Frontal cortex (tissue), 3 donors: ENCODE measurements at regions not wholly inside any gene's neighbourhood (a gene's known extent, or its start where the extent isn't known, plus 50 kb on each side); places are given as distances from the start of the nearest gene placed in this dataset.
"Not testable (repeated sequence)": the region's sequence is repeated elsewhere in the genome, so short reads cannot be mapped to it uniquely, and the experiment has no call there.

ENCODE experiments used
- DNase-seq, 2 donors: peaks; one replicate each; pipeline ENCODE4 v3.0.0; 2012; ENCODE audit warnings: low spot score in 2 of 2
- FAIRE-seq: peaks from 2 replicates; lab custom pipeline; 2012; peaks lifted over from hg19 to GRCh38; lab: Jason Lieb, UNC
- donor health status: control.
- donor health status: control.
- donor health status: control.

DNA sequence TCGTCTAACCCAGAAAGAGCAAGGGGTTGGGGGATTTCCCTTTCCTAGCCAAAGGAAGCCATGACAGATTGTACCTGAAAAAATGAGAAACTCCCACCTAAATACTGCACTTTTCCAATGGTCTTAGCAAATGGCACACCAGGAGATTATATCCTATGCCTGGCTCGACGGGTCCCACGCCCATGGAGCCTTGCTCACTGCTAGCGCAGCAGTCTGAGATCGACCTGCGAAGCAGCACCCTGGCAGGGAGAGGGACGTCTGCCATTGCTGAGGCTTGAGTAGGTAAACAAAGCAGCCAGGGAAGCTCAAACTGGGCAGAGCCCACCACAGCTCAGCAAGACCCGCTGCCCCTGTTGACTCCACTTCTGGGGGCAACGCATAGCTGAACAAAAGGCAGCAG is 89.9 kb downstream of the MTERF1 start:
- DNase-seq, FAIRE-seq: not testable (repeated sequence)

DNA sequence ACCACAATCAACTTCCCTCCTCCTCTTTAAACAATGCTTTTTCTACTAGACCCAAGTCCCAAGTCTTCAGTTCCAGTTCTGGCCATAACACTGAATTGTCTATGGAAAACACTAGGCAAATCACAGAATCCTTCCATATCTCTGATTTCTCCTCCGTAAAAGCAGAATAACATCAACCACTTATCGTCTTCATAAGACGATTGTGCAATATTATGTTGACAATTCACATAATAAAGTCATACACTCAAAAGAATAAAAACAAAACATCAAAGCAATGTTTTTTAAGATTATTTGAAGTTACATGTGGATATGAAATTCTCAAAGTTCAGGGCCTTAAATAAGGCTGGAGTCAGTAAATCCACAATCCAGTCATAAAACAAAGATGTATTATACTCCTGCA is 84.4 kb downstream of the MTERF1 start:
- FAIRE-seq = no peak
- no peak for DNase-seq

DNA sequence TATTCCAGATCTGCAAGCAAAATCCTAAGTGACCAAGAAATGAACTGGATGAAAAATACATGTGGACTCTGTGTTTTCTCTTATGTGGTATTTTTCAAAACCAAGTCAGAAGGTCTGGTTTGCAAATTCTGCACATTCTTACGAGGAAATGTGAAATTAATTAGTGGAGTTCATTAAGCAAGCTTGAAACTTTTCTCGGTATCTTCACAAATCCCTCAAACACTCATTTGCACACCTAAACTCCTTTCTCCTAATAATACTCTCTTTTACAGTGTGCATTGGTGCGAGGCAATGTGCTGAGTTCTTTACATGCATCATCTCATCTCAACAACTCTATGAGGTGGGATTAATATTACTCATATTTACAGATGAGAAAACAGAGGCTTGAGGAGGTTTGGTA is 82.1 kb downstream of the MTERF1 start:
- no peak for DNase-seq
- no peak for FAIRE-seq

DNA sequence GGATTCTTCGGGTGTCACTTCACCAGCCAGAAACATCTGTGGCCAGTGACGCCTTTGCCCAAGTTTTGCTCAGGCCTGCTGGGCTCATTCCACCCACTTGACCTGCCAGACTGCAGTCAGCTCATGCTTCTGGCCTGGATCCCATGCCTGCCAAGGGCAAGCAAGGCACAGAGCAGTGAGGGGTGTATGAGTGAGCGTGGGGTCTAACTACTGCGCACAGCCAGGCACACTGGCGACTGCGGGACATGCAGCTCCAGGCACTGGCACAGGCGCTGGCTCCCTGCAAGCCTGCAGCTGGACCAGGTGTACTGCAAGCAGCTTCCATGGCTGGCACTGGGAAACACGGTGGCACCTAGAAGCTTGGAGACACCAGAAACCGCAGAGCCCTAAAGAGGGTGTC is 80.1 kb downstream of the MTERF1 start:
- no peak for DNase-seq
- no peak for FAIRE-seq

DNA sequence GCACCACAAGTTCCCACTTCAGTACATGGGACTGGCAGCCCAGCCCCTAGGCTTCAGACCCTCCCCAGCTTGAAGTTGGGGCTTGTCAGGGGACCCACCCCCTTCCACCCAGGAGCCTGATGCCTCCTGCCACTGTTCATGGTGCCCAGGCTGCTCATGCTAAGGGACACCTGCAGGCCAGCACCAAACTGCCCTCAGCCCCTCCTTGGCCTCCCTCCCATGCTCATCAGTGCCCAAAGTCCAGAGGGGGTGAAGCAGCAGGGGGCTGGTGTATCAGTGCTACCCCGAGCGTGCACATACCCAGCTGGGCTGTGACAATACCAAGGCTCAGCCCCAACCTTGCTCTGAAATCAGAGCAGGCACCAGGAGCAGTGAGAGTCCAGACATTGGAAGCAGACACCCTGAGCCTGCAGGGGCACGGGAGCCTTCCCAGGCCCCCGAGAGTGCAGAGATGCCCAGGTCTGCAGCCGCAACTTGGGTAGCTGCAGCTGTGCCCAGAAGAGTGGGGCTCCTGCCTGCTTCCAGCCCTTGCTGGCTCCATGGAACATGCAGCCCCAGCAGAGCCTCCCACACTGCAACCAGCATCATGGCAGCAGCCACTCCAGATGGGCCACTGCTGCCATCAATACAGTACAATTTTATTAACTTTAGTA is 79.0 kb downstream of the MTERF1 start:
- no peak for DNase-seq
- no peak for FAIRE-seq

DNA sequence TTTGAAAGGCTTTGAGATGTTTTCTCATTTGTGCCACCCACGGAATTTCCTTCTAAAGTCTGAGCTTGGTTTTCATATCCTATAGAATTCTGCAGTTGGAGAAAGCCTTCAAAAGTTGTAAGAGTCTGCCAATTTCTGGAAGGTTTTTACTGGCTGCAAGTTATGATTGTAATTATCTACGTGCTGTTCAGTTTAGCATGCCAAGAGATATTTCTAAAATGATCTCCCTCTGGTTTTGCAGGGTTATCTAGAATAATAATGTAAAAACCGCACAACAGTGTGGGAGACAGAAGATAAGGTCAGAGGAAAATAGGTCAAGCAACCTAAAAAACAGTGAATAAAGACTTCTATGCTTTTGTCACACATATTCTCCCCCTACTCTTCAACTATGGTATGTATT is 69.3 kb downstream of the MTERF1 start:
- FAIRE-seq (no peak), DNase-seq (no peak)

DNA sequence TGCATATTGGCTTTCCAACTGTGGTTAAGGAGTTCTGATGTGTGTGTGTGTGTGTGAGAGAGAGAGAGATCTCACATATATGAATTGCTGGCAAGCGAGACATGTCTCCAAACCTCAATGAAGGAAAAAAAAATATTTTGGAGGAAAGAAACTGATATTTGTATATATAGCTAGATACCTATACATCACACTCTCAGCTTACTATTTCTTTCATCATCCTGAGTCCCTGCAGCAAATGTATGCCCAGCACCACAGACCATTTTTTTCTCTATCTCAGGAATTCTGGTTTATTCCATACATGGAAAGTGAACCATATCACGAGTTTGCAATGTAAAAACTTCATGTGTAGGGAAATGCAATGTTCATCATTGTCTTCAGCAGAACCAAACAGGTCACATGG is 68.9 kb downstream of the MTERF1 start:
- FAIRE-seq = no peak
- no peak for DNase-seq

DNA sequence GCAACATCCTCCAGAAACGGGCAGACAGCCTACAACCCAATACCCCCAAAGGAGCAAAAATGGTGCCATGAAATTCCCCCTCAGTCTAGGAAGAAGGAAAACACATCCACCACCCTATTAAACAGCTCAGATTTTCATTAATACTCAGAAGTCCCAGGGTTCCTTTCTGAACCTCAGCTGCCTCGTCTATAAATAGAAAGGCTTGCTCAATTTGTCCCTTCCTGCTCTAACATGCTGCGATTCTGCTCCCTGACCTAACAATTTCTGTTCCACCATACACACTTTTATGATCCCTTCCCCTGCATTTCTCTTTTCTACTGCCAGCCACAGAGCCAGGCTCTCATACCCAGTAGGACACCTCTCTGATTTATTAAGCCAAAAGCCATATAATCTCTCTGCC is 68.1 kb downstream of the MTERF1 start:
- no peak for DNase-seq
- FAIRE-seq = no peak

DNA sequence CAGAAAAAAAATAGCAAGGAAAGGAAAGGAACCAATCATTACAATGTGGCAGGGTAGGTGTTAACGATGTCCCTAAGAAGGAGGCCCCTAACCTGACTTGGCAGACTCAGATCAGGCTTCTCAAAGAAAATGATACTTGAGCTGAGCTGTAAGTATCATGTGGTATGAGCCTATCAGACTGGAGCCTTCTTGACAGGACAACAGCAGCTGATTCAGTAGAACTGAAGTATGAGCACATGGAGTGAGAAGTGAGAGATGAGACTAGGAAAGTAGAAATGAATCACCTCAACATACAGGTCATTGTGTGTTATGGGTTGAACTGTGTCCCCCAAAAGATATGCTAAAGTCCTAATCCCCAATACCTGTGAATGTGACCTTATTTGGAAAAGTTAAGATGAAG is 66.3 kb downstream of the MTERF1 start:
- DNase-seq = no peak
- no peak for FAIRE-seq
